Activated T-cell treated with anti-CD3 and anti-CD28 coated beads, Interleukin-2, amount 50 U/mL, for 24 hours (primary cell): ENCODE measurements at regions not wholly inside any gene's neighbourhood (a gene's known extent, or its start where the extent isn't known, plus 50 kb on each side); places are given as distances from the start of the nearest gene placed in this dataset.

Experiments
- DNase-seq: peaks from one replicate; pipeline ENCODE4 v3.0.0-alpha.2; 2020
- H3K27ac Mint-ChIP-seq: 2 replicates; pipeline ENCODE4 v1.8.0; 2020; ENCODE audit warnings: mild to moderate bottlenecking, mixed read lengths
- H3K27me3 Mint-ChIP-seq: 2 replicates; pipeline ENCODE4 v1.8.0; 2020; ENCODE audit warnings: mixed read lengths
- H3K36me3 Mint-ChIP-seq: 2 replicates; pipeline ENCODE4 v1.8.0; 2020; ENCODE audit warnings: low read depth, mixed read lengths
- H3K4me1 Mint-ChIP-seq: 2 replicates; pipeline ENCODE4 v1.8.0; 2020; ENCODE audit warnings: low read depth, mixed read lengths
- H3K4me3 Mint-ChIP-seq: 2 replicates; pipeline ENCODE4 v1.8.0; 2020; ENCODE audit warnings: mild to moderate bottlenecking, moderate library complexity, mixed read lengths
- H3K9me3 Mint-ChIP-seq: 2 replicates; pipeline ENCODE4 v1.8.0; 2020; ENCODE audit warnings: mixed read lengths

DNA sequence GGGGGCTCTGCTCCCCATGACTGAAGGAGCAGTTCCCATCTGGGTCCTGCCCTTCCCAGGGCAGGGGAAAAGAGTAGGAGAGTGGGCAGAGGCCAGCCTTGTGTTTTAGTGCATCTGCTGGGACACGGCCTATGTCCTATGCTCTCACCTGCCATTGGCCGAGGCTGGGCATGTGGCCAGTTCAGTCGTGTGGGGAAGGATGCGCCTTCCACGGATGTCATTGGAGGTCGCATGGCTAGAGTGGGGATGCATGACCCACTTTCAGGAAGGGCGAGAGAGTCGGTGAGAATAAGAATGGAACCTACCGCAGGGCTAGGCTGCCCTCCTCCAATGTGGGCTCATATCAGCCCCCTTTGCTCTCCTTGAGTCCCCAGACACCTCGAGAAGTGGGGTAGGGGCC is 70.9 kb upstream of the HAAO start:
- H3K9me3 Mint-ChIP-seq: no peaks in the 10 kb centered on the region
- H3K4me3 Mint-ChIP-seq: no peak overlapping the region
- no peak overlapping the region for H3K27ac Mint-ChIP-seq
- no peaks in the 10 kb centered on the region for H3K27me3 Mint-ChIP-seq
- no peak for DNase-seq
- peaks cover 2% of the 10 kb centered on the region for H3K4me1 Mint-ChIP-seq
- no peaks in the 10 kb centered on the region for H3K36me3 Mint-ChIP-seq

DNA sequence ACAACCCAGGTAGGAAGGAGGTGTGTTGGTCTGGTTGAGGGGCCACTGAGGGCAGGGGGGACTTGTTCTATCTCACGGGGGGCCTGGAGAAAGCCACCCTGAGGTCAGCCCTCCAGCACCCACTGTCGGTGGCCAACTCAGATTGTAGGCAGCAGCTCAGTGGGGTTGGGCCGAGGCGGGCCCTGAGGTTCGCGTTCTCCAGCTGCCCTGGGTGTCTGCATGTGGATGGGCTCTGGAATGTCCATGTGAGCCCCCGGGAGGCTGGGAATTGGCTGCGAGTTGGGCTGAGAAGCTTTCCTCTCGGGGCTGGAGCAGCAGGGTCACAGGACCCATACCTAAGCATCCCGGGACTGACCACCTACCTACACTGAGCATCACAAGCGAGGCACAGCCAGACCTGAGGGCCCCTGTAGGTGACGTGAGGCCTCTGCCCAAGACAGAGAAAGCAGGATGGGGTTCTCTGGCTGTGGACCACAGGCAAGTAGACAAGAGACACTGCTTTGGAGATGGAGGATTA is 70.3 kb upstream of the HAAO start:
- no peaks in the 10 kb centered on the region for H3K27me3 Mint-ChIP-seq
- H3K4me3 Mint-ChIP-seq: no peak overlapping the region
- no peaks in the 10 kb centered on the region for H3K9me3 Mint-ChIP-seq
- peaks cover 2% of the 10 kb centered on the region for H3K4me1 Mint-ChIP-seq
- DNase-seq: no peak
- H3K27ac Mint-ChIP-seq: no peak overlapping the region
- H3K36me3 Mint-ChIP-seq: no peaks in the 10 kb centered on the region

DNA sequence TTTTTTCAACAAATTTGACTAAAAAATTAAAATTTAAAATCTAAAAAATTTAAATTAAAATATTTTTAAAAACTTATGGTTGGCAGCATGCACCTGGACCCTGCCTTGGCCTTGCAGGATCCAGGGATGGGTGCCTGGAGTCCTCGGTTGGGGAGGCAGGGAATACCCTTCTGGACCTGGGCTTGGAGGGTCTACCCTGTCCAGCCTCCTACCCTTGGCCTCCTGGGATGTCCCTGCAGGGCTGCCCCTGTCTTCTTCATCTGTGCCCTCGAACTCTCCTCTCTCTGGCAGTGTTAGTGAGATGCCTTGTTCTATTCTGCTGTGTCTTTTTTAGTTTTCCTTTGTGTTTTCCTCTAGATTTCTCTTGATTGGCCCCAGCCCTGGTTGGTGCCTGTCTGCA is 68.9 kb upstream of the HAAO start:
- Mint-ChIP-seq H3K4me3 (no peak overlapping the region), H3K4me1 (peaks cover 2% of the 10 kb centered on the region), H3K9me3 (no peaks in the 10 kb centered on the region), H3K27ac (no peak overlapping the region), H3K27me3 (no peaks in the 10 kb centered on the region), H3K36me3 (no peaks in the 10 kb centered on the region)
- DNase-seq: no peak

DNA sequence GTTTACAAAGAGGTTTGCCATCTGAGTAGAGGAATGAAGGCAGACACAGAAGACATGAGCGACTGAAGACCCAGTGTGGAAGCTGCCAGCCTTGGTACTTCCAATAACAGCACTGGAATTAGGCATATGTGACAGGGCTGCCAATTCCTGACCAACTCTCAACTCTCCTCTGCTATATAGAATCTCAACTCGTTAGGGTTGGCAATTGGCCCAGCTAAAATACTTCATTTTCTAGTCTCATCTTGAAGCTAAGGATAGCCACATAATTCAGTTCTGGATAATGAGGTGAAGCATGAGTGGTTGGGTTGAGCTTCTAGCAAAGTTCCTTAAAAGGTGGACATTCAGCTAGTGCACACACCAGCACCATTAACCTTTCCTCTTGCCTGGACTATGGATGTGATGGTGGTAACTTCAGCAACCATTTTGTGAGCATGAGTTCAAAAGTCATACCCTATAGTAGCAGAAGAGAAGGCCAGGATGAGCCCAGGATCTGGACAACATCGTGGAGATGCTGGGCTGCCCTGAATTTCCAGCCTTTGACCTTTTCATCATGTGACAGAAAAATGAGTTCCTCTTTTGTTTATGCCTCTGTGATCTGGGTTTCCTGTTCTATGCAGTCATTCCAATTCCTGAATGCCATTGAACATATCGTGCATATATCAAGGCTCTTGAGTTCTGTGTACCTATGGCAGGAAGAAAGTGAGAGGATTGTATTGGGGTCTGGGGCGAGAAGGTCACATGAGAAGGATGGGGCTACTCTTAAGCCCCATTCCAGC is 68.1 kb upstream of the HAAO start:
- Mint-ChIP-seq H3K27me3 (no peaks in the 10 kb centered on the region), H3K27ac (no peak overlapping the region), H3K4me1 (peaks cover 2% of the 10 kb centered on the region), H3K4me3 (no peak overlapping the region), H3K36me3 (no peaks in the 10 kb centered on the region), H3K9me3 (no peaks in the 10 kb centered on the region)
- no peak for DNase-seq

DNA sequence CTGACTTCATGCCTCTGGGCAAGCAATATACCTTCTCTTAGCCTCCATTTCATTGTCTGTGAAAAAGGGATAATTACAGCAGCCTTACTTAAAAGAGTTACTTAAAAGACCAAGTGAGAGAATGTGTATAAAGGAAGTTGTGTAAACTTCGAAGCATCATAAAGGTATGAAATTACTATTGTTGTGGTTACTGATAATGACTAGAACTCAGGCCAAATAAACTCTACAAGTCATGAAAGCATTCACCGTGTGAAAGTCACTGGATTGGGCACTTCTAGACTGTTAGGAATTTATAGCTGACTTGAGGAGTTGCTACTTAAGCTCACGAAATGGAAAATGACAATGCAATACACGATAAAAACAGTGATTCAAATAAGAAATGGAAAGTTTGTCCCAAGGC is 67.4 kb upstream of the HAAO start:
- no peak overlapping the region for H3K27ac Mint-ChIP-seq
- no peaks in the 10 kb centered on the region for H3K9me3 Mint-ChIP-seq
- no peak overlapping the region for H3K4me3 Mint-ChIP-seq
- no peaks in the 10 kb centered on the region for H3K27me3 Mint-ChIP-seq
- H3K36me3 Mint-ChIP-seq: no peaks in the 10 kb centered on the region
- DNase-seq: no peak
- H3K4me1 Mint-ChIP-seq: peaks cover 2% of the 10 kb centered on the region

DNA sequence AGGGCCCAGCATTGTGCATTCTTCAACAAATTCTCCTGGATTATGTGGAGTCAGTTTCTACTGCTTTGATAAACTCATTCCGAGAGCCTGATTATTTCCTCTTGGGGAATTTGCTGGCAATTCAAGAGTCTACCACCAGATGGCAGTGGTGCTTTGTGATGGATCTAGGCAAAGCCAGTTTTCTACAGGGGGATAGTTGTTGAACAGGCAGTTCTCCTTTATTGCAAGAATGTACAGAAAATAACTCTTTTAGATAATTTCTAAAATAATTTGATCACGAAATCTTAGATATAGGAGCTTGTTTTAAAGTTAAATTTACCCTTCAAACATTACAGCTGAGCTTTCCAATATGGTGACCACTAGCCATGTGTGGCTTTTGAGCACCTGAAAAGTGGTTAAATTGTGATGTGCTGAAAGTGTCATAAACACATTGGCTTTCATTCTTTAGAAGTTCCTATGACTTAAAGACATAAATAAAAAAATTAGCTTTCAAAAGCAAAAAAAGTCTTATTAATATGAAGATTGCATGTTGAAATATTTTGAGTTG is 66.7 kb upstream of the HAAO start:
- Mint-ChIP-seq H3K36me3 (no peaks in the 10 kb centered on the region), H3K27me3 (no peaks in the 10 kb centered on the region), H3K27ac (no peak overlapping the region), H3K4me1 (peaks cover 2% of the 10 kb centered on the region), H3K4me3 (no peak overlapping the region), H3K9me3 (no peaks in the 10 kb centered on the region)
- DNase-seq: peak; percentile 60

DNA sequence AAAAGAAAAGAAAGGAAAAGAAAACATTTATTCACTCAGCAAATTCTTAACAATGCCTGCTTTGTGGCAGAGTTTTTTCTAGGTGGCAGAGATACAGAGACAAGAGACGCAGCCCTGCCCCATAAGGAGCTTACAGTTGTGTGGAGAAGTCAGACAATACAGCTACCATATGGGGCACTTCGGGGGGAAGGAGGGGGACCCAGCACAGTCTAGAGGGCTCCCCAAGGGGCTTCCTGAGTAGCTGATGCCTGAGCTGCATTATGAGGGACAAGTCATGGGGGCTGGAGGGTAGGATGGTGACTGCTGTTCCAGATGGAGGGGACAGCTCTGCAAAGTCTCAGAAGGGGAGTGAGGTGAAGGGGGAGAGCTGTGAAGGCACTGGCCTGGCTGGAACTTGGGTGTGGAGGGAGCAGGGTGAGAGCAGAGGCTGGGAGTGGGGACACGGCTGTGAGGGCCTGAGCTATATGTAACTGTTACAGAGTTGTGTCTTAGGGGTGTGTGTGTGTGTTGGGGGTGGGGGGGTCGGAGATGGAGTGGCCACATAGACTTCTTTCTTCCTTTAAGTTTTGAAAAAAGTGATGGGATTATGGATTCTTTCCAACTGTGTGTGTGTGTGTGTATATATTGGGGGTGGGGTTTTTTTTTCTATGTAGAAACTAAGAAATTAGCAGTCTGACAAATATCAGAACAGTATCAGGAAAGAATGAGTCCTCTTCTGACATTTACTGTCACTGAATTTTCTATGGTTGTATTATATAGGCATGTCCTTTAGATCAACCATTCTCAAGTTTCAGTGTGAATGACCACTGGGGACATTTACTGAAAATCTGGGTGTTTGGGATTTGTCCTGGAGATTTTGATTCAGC is 66.0 kb upstream of the HAAO start:
- H3K4me3 Mint-ChIP-seq: no peak overlapping the region
- H3K4me1 Mint-ChIP-seq: peaks cover 2% of the 10 kb centered on the region
- DNase-seq: no peak
- H3K27me3 Mint-ChIP-seq: no peaks in the 10 kb centered on the region
- no peak overlapping the region for H3K27ac Mint-ChIP-seq
- no peaks in the 10 kb centered on the region for H3K36me3 Mint-ChIP-seq
- H3K9me3 Mint-ChIP-seq: no peaks in the 10 kb centered on the region

DNA sequence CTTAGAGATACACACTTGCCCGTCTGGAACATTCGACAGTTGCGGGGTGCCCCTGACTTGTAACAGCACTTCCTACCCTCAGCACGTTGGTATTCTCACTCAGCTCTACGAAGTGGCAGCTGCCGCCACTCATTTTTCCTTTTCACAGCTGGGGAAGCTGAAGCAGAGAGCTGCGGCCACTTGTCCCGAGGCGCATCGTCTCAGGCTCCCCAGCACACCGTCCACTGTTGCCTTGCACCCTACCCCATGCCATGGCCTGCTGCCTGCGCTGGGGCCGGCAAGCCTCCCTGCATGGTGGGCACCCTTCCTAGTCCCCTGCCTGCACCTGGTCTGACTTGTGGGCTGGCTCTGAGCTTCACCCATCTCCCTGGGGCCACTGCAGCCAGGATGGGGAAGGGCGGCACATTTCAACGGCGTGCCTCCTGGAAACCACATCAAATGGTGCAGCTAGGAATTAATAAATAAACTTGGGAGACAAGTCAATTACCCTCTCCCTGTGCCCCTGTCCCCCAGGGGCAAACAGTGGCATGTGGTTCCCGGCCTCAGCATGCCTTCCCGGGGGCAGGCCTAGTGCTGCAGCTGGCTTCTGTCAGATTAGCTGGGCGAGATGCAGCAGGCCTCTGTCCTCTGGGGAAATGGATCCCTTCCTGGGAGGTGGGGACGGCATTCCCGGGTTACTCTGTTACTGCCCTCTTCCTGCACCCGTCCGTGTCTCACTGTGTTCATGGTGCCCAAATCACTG is 64.7 kb upstream of the HAAO start:
- Mint-ChIP-seq H3K9me3 (no peaks in the 10 kb centered on the region), H3K36me3 (no peaks in the 10 kb centered on the region), H3K4me3 (no peak overlapping the region), H3K4me1 (peaks cover 2% of the 10 kb centered on the region), H3K27me3 (no peaks in the 10 kb centered on the region), H3K27ac (no peak overlapping the region)
- DNase-seq: no peak

DNA sequence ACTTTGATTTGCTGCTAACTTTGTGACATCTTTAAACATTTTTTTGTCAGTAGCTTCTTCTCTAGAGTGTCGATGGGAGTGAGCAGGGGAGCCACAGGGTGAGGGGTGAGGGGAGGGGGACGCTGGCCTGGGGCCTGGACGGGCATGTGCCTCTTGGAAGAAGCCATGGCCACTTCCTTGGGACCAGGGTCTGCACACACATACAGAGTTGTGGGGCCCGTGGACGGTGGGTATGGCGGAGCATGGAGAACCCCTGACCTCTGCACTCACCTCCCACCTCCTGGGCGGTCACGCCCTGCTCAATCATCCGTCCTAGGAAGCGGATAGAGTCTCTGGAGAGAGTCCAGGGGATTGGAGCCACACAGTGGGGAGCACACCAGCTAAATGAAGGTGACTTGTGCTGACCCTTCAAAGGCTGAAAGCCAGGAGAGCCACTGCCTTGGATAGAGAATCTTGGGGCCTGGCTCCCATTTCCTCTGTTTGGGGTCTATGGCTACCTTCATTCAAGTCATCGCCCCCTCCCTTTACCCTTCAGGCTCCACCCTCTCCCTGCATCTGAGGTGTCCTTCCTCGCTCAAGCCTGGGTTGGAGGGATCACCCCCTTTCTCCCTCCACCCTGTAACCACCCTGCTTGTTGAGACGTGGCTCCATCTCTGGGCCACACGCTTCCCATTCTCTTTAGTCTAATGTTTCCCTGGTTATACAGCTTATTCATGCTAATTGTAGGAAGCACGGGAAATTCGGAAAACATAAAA is 63.9 kb upstream of the HAAO start:
- H3K36me3 Mint-ChIP-seq: no peaks in the 10 kb centered on the region
- H3K4me3 Mint-ChIP-seq: no peak overlapping the region
- no peaks in the 10 kb centered on the region for H3K9me3 Mint-ChIP-seq
- no peak for DNase-seq
- H3K27me3 Mint-ChIP-seq: no peaks in the 10 kb centered on the region
- H3K27ac Mint-ChIP-seq: no peak overlapping the region
- peaks cover 2% of the 10 kb centered on the region for H3K4me1 Mint-ChIP-seq

DNA sequence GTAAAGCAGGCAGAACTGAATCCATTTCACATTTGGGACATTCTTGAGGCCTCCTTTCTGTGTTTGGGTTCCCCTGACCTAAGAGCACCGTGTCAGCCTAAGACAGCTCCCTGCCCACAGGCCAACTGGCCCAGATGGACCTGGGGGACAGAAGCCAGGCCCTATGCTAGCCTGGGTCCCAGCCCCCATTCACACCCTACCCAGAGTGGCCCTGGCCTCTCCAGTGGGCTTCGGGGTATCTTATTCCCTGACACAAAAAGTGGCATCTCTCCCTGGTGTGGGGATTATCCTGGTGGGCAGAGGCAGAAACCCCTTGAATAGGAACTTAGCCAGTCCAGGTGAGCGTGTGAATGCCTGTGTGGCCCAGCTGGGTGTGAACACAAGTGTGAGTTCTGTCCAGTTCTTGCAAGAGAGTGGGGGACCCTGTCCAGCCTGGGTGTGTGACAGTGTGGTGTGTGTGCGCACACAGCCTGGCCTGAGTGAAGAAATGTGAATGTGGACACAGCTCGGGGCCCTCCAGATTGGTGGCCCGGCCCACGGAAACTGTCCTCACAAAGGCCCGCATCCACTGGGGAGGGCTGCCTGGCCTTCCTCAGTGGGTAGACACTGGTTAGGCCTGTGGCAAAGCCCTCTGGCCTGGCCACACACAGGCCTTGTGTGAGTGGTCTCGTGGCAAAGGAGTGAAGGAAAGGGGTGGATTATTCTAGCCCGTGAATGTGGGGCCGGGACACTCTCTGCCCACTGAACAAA is 63.0 kb upstream of the HAAO start:
- no peak overlapping the region for H3K27ac Mint-ChIP-seq
- H3K27me3 Mint-ChIP-seq: no peaks in the 10 kb centered on the region
- no peak overlapping the region for H3K4me3 Mint-ChIP-seq

DNA sequence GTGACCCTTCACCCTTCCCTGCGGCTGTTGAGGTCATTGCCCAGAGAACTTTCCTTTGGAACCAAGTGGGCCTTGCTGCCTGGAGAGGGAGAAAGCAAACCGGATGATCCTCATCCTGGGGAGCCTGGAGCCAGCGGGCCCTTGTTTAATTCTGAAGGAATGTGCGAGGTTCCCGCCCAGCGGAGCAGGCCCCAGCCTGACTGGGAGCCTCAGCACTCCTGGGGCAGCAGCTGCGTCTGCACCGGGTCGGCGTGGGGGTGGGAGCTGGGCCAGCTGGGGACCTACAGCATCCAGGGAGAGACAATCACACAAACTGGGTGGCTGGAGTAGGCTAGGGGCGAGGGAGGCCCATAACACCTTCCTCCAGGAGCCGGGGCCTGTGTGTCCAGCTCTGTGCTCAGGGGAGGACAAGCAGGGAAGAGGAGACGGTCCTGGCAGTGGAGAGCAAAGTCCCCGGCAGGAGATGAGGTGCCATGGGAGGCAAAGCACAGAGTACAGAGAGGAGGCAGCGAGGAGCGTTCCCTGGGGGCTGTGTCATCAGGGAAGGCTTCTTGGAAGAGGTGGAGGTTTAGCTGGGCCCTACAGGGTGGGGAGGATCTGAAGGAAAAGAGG is 61.9 kb upstream of the HAAO start:
- Mint-ChIP-seq H3K27me3 (no peaks in the 10 kb centered on the region), H3K36me3 (no peaks in the 10 kb centered on the region), H3K9me3 (no peaks in the 10 kb centered on the region), H3K4me1 (peaks cover 2% of the 10 kb centered on the region), H3K4me3 (no peak overlapping the region), H3K27ac (no peak overlapping the region)
- DNase-seq: no peak

More for the DNA sequence above, 63.0 kb upstream of the HAAO start:
- no peak for DNase-seq
- no peaks in the 10 kb centered on the region for H3K36me3 Mint-ChIP-seq
- H3K4me1 Mint-ChIP-seq: peaks cover 2% of the 10 kb centered on the region
- no peaks in the 10 kb centered on the region for H3K9me3 Mint-ChIP-seq

DNA sequence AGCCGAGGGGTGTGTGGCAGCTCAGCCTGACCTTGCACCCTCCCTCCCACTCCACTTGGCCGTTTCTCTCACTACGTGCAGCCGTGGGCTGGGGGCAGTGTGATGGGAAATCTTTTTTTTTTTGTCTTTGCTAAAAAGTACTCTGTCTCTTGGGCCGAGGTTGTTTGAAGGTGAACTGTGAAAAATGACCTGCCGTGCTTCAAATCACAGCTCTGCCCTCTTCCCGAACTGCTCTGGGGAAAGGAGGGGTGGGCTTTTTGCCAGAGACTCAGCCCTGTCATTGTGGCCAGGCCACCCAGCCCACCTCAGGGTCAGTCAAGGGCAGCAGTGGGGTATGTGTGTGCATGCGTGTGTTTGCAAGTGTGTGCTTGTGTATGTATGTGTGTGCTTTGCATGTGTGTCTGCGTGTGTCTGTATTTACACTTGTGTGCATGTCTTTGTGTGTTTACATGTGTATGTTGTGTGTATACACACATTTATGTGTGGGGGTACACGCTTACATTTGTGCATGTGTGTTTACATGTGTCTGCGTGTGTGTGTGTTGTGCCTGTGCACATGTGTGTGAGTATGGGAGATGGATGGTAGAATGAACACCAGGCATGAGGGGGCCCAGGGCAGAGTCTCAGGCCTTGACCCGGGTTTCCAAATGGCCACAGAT is 61.3 kb upstream of the HAAO start:
- DNase-seq: no peak
- no peak overlapping the region for H3K4me3 Mint-ChIP-seq
- no peaks in the 10 kb centered on the region for H3K9me3 Mint-ChIP-seq
- no peak overlapping the region for H3K27ac Mint-ChIP-seq
- H3K27me3 Mint-ChIP-seq: no peaks in the 10 kb centered on the region
- no peaks in the 10 kb centered on the region for H3K36me3 Mint-ChIP-seq
- no peaks in the 10 kb centered on the region for H3K4me1 Mint-ChIP-seq

DNA sequence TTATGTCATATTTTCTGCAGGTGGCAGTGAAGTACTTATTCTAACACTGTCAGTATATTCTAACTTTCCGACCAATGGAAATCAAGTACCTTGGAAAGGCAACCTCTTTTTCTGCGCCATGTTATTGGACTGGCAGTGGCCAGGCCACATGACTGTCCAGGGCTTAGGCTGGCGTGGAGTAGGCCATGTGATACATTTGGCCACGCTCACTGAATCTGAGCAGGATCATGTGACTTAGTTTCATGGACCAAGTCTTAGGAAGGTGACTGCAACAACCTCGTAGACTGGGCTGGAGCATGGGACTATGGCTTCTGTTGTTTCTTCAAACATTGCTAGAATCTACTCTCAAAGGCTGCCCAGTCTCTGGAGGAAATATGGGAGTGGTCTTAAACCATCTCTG is 60.4 kb upstream of the HAAO start:
- Mint-ChIP-seq H3K4me3 (no peak overlapping the region), H3K27ac (no peak overlapping the region), H3K27me3 (no peaks in the 10 kb centered on the region), H3K4me1 (no peaks in the 10 kb centered on the region), H3K36me3 (no peaks in the 10 kb centered on the region), H3K9me3 (no peaks in the 10 kb centered on the region)
- DNase-seq: no peak
